ENCODE measurements at regions not wholly inside any gene's neighbourhood (a gene's known extent, or its start where the extent isn't known, plus 50 kb on each side); places are given as distances from the start of the nearest gene placed in this dataset.
A peak's percentile ranks its signal among the peaks of the same experiment; 100 is the strongest.

- no peak overlapping the region for H3K4me3 ChIP-seq
- TF ChIP-seq CTCF (IDR thresholded peaks at IDR 0.05; ENCODE audit: control extremely low read depth, extremely low read depth) = no peak
- no peaks in the 10 kb centered on the region for H3K36me3 ChIP-seq (ENCODE audit: control insufficient read depth in 4 of 4, insufficient read depth in 4 of 4, low read length in 4 of 4)
- peaks cover 0 to 4% (median 0%) of the 10 kb centered on the region in 4 donors for H3K9me3 ChIP-seq (ENCODE audit: control insufficient read depth in 4 of 4, insufficient read depth in 3 of 4, low read length in 3 of 4)
- WGBS, 2 donors = 91% methylated on average over 1 of the region's 1 CpG
- no peak overlapping the region for H3K27ac ChIP-seq (ENCODE audit: low read depth in 1 of 2, low read length in 1 of 2)
- H3K4me1 ChIP-seq (ENCODE audit: control insufficient read depth in 5 of 5, insufficient read depth in 5 of 5, low read length in 5 of 5) = no peaks in the 10 kb centered on the region
- H3K9ac ChIP-seq (ENCODE audit: insufficient read depth in 1 of 2, low read length in 2 of 2) = no peak overlapping the region
- DNase-seq = no peak
- ATAC-seq (ENCODE audit: insufficient read depth, low FRiP score) = no peak
- H3K27me3 ChIP-seq (ENCODE audit: control insufficient read depth in 3 of 3, insufficient read depth in 3 of 3, low read length in 2 of 3) = no peaks in the 10 kb centered on the region
These were observed 907.0 kb downstream of the RAPGEF2 start for GRCh38 chr4:160009656-160010493.

- no peak for TF ChIP-seq CTCF (IDR thresholded peaks at IDR 0.05; ENCODE audit: control extremely low read depth, extremely low read depth)
- Histone ChIP-seq H3K4me3 (no peak overlapping the region), H3K27ac (ENCODE audit: low read depth in 1 of 2, low read length in 1 of 2) (no peak overlapping the region), H3K9me3 (ENCODE audit: control insufficient read depth in 4 of 4, insufficient read depth in 3 of 4, low read length in 3 of 4) (no peaks in the 10 kb centered on the region), H3K4me1 (ENCODE audit: control insufficient read depth in 5 of 5, insufficient read depth in 5 of 5, low read length in 5 of 5) (no peaks in the 10 kb centered on the region), H3K27me3 (ENCODE audit: control insufficient read depth in 3 of 3, insufficient read depth in 3 of 3, low read length in 2 of 3) (no peaks in the 10 kb centered on the region), H3K36me3 (ENCODE audit: control insufficient read depth in 4 of 4, insufficient read depth in 4 of 4, low read length in 4 of 4) (no peaks in the 10 kb centered on the region), H3K9ac (ENCODE audit: insufficient read depth in 1 of 2, low read length in 2 of 2) (no peak overlapping the region)
- ATAC-seq (ENCODE audit: insufficient read depth, low FRiP score) (no peak), DNase-seq (no peak)
- 65 to 80% methylated on average over 2 of the region's 2 CpGs for WGBS, 2 donors
These were observed 917.1 kb downstream of the RAPGEF2 start for GRCh38 chr4:160019936-160020335.

GRCh38 chr4:160020804-160021203 lies 917.9 kb downstream of the RAPGEF2 start:
- Histone ChIP-seq H3K9ac (ENCODE audit: insufficient read depth in 1 of 2, low read length in 2 of 2) (no peak overlapping the region), H3K4me3 (no peak overlapping the region), H3K36me3 (ENCODE audit: control insufficient read depth in 4 of 4, insufficient read depth in 4 of 4, low read length in 4 of 4) (no peaks in the 10 kb centered on the region), H3K9me3 (ENCODE audit: control insufficient read depth in 4 of 4, insufficient read depth in 3 of 4, low read length in 3 of 4) (no peaks in the 10 kb centered on the region), H3K27me3 (ENCODE audit: control insufficient read depth in 3 of 3, insufficient read depth in 3 of 3, low read length in 2 of 3) (no peaks in the 10 kb centered on the region), H3K4me1 (ENCODE audit: control insufficient read depth in 5 of 5, insufficient read depth in 5 of 5, low read length in 5 of 5) (no peaks in the 10 kb centered on the region), H3K27ac (ENCODE audit: low read depth in 1 of 2, low read length in 1 of 2) (no peak overlapping the region)
- ATAC-seq (ENCODE audit: insufficient read depth, low FRiP score) (no peak), DNase-seq (peak in 1 of 3 donors; percentile 2)
- TF ChIP-seq CTCF (IDR thresholded peaks at IDR 0.05; ENCODE audit: control extremely low read depth, extremely low read depth) = no peak
- 91 to 92% methylated on average over 3 of the region's 3 CpGs for WGBS, 2 donors

Measured in lung (tissue), 11 donors.